ENCODE measurements at regions not wholly inside any gene's neighbourhood (a gene's known extent, or its start where the extent isn't known, plus 50 kb on each side); places are given as distances from the start of the nearest gene placed in this dataset.
"Not testable (repeated sequence)": the region's sequence is repeated elsewhere in the genome, so short reads cannot be mapped to it uniquely, and the experiment has no call there.

DNA sequence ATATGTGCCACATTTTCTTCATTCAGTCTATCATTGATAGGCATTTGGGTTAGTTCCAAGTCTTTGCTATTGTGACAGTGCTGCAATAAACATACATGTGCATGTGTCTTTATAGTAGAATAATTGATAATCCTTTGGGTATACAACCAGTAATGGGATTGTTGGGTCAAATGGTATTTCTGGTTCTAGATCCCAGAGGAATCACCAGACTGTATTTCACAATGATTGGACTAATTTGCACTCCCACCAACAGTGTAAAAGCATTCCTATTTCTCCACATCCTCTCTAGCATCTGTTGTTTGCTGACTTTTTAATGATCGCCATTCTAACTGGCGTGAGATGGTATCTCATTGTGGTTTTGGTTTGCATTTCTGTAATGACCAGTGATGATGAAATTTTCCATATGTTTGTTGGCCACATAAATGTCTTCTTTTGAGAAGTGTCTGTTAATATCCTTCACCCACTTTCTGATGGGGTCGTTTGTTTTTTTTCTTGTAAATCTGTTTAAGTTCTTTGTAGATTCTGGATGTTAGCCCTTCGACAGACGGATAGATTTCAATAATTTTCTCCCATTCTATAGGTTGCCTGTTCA lies 801.3 kb upstream of the ADAMTS5 start:
- TF ChIP-seq EZH2phosphoT487, EZH2 (IDR thresholded peaks at IDR 0.05): not testable (repeated sequence)
- TF ChIP-seq, protein P1, sequence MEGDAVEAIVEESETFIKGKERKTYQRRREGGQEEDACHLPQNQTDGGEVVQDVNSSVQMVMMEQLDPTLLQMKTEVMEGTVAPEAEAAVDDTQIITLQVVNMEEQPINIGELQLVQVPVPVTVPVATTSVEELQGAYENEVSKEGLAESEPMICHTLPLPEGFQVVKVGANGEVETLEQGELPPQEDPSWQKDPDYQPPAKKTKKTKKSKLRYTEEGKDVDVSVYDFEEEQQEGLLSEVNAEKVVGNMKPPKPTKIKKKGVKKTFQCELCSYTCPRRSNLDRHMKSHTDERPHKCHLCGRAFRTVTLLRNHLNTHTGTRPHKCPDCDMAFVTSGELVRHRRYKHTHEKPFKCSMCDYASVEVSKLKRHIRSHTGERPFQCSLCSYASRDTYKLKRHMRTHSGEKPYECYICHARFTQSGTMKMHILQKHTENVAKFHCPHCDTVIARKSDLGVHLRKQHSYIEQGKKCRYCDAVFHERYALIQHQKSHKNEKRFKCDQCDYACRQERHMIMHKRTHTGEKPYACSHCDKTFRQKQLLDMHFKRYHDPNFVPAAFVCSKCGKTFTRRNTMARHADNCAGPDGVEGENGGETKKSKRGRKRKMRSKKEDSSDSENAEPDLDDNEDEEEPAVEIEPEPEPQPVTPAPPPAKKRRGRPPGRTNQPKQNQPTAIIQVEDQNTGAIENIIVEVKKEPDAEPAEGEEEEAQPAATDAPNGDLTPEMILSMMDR (IDR thresholded peaks at IDR 0.05), result not testable (repeated sequence)
